H9 (cell line): ENCODE measurements at regions not wholly inside any gene's neighbourhood (a gene's known extent, or its start where the extent isn't known, plus 50 kb on each side); places are given as distances from the start of the nearest gene placed in this dataset.

ENCODE experiments used
- DNase-seq: peaks from one replicate; pipeline ENCODE4 v3.0.0-alpha.2; 2017
- H2AFZ ChIP-seq: one replicate; pipeline ENCODE4 v1.6.1; 2013; ENCODE audit warnings: mild to moderate bottlenecking, low read length, control low read depth, moderate library complexity
- H2AK5ac ChIP-seq: 2 replicates; pipeline ENCODE4 v1.6.1; 2013; ENCODE audit warnings: low read length, control low read depth, mixed read lengths; ENCODE audit not compliant: insufficient read length
- H2BK120ac ChIP-seq: one replicate; pipeline ENCODE4 v1.6.1; 2013; ENCODE audit warnings: low read depth, mild to moderate bottlenecking, low read length, control low read depth, inconsistent platforms; ENCODE audit not compliant: poor library complexity, severe bottlenecking
- H2BK12ac ChIP-seq: 2 replicates; pipeline ENCODE4 v1.6.1; 2013; ENCODE audit warnings: low read length, control low read depth, mixed read lengths, low read depth; ENCODE audit not compliant: insufficient read length
- H2BK15ac ChIP-seq: 2 replicates; pipeline ENCODE4 v1.6.1; 2013; ENCODE audit warnings: low read depth, low read length, control low read depth
- H2BK20ac ChIP-seq: one replicate; pipeline ENCODE4 v1.6.1; 2013; ENCODE audit warnings: low read depth, mild to moderate bottlenecking, low read length, control low read depth, inconsistent platforms; ENCODE audit not compliant: poor library complexity, severe bottlenecking
- H2BK5ac ChIP-seq: 2 replicates; pipeline ENCODE4 v1.6.1; 2013; ENCODE audit warnings: low read length, control low read depth, mixed read lengths; ENCODE audit not compliant: insufficient read length
- H3K14ac ChIP-seq: 2 replicates; pipeline ENCODE4 v1.6.1; 2013; ENCODE audit warnings: low read length, control low read depth; ENCODE audit not compliant: insufficient read depth
- H3K18ac ChIP-seq: 2 replicates; pipeline ENCODE4 v1.6.1; 2013; ENCODE audit warnings: low read depth, mild to moderate bottlenecking, mixed read lengths, low read length, control low read depth; ENCODE audit not compliant: insufficient read length
- H3K23ac ChIP-seq: 2 replicates; pipeline ENCODE4 v1.6.1; 2013; ENCODE audit warnings: low read length, control low read depth, mixed read lengths, low read depth; ENCODE audit not compliant: insufficient read length
- H3K23me2 ChIP-seq: 2 replicates; pipeline ENCODE4 v1.6.1; 2013; ENCODE audit warnings: low read depth, mild to moderate bottlenecking, mixed read lengths, low read length, control low read depth; ENCODE audit not compliant: insufficient read length, poor library complexity, severe bottlenecking
- H3K27ac ChIP-seq: 2 replicates; pipeline ENCODE4 v1.5.1; 2013; ENCODE audit warnings: low read length, control low read depth, mixed read lengths, low read depth; ENCODE audit not compliant: insufficient read length
- H3K27me3 ChIP-seq: 2 replicates; pipeline ENCODE4 v1.6.1; 2013; ENCODE audit warnings: low read length, control low read depth, inconsistent platforms; ENCODE audit not compliant: insufficient read depth
- H3K4ac ChIP-seq: 2 replicates; pipeline ENCODE4 v1.6.1; 2013; ENCODE audit warnings: low read depth, mild to moderate bottlenecking, control low read depth, inconsistent platforms, low read length, moderate library complexity
- H3K4me1 ChIP-seq: 2 replicates; pipeline ENCODE4 v1.6.1; 2013; ENCODE audit warnings: low read length, control low read depth, inconsistent platforms; ENCODE audit not compliant: insufficient read depth
- H3K4me2 ChIP-seq: 2 replicates; pipeline ENCODE4 v1.6.1; 2013; ENCODE audit warnings: low read length, control low read depth, mixed read lengths; ENCODE audit not compliant: insufficient read length, insufficient read depth
- H3K56ac ChIP-seq: 2 replicates; pipeline ENCODE4 v1.6.1; 2013; ENCODE audit warnings: low read depth, mild to moderate bottlenecking, mixed read lengths, low read length, control low read depth; ENCODE audit not compliant: insufficient read length
- H3K79me1 ChIP-seq: 2 replicates; pipeline ENCODE4 v1.6.1; 2013; ENCODE audit warnings: low read depth, mild to moderate bottlenecking, moderate library complexity, low read length, control low read depth, inconsistent platforms; ENCODE audit not compliant: insufficient read depth, poor library complexity, severe bottlenecking
- H3K79me2 ChIP-seq: 2 replicates; pipeline ENCODE4 v1.6.1; 2013; ENCODE audit warnings: low read length, control low read depth, inconsistent platforms; ENCODE audit not compliant: insufficient read depth
- H3K9ac ChIP-seq: 2 replicates; pipeline ENCODE4 v1.6.1; 2013; ENCODE audit warnings: low read length, control low read depth, mixed read lengths; ENCODE audit not compliant: insufficient read length; ENCODE audit errors: extremely low read depth
- H3K9me3 ChIP-seq: one replicate; pipeline ENCODE4 v1.6.1; 2013; ENCODE audit warnings: low read depth, low read length, inconsistent platforms; ENCODE audit not compliant: control insufficient read depth
- H3T11ph ChIP-seq: one replicate; pipeline ENCODE4 v1.6.1; 2013; ENCODE audit warnings: mild to moderate bottlenecking, low read length, control low read depth, inconsistent platforms
- H4K20me1 ChIP-seq: one replicate; pipeline ENCODE4 v1.6.1; 2013; ENCODE audit not compliant: control insufficient read depth, insufficient read length, insufficient read depth
- H4K5ac ChIP-seq: 2 replicates; pipeline ENCODE4 v1.6.1; 2013; ENCODE audit warnings: low read depth, mild to moderate bottlenecking, mixed read lengths, low read length, control low read depth; ENCODE audit not compliant: insufficient read length
- H4K8ac ChIP-seq: replicated peaks from 2 replicates; pipeline ENCODE4 v1.6.1; 2013; ENCODE audit warnings: low read length, control low read depth, mixed read lengths, low read depth; ENCODE audit not compliant: insufficient read length
- H4K91ac ChIP-seq: 2 replicates; pipeline ENCODE4 v1.6.1; 2013; ENCODE audit warnings: low read depth, mild to moderate bottlenecking, moderate library complexity, mixed read lengths, low read length, control low read depth; ENCODE audit not compliant: insufficient read length
- H3K27ac Mint-ChIP-seq, 3 experiments: 2 replicates in 2 of 3; 3 replicates in 1 of 3; pipeline ENCODE4 v1.8.0; 2020 to 2021; ENCODE audit warnings: mixed read lengths in 3 of 3, mild to moderate bottlenecking in 1 of 3, moderate library complexity in 1 of 3
- H3K27me3 Mint-ChIP-seq: 2 replicates; pipeline ENCODE4 v1.8.0; 2021; ENCODE audit warnings: low read depth, mild to moderate bottlenecking, moderate library complexity, mixed read lengths
- H3K36me3 Mint-ChIP-seq, 3 experiments: 2 replicates in 2 of 3; 3 replicates in 1 of 3; pipeline ENCODE4 v1.8.0; 2020 to 2021; ENCODE audit warnings: low read depth in 3 of 3, mixed read lengths in 3 of 3; ENCODE audit not compliant: insufficient read depth in 1 of 3
- H3K4me1 Mint-ChIP-seq, 2 experiments: 2 replicates each; pipeline ENCODE4 v1.8.0; 2020; ENCODE audit warnings: mixed read lengths in 2 of 2
- H3K4me3 Mint-ChIP-seq, 2 experiments: 2 replicates in 1 of 2; 3 replicates in 1 of 2; pipeline ENCODE4 v1.8.0; 2020 to 2021; ENCODE audit warnings: mild to moderate bottlenecking in 2 of 2, mixed read lengths in 2 of 2, moderate library complexity in 1 of 2
- H3K9me3 Mint-ChIP-seq, 2 experiments: 2 replicates in 1 of 2; 3 replicates in 1 of 2; pipeline ENCODE4 v1.8.0; 2020; ENCODE audit warnings: mild to moderate bottlenecking in 2 of 2, mixed read lengths in 2 of 2, moderate library complexity in 1 of 2
- WGBS: extraction: QIAGEN DNeasy Blood & Tissue Kit; methylation state at CpG from one replicate; pipeline ENCODE4 v1.1.7; 2013; ENCODE audit warnings: missing lambda C conversion rate, low lambda C conversion rate, mixed read lengths; ENCODE audit not compliant: insufficient read length; ENCODE audit errors: extremely low coverage; 5-methylcytosine and 5-hydroxymethylcytosine counted together
- TF ChIP-seq, protein P1 (sequence below): fragments of 200-600 bp; sonication (generic); conservative IDR thresholded peaks from 3 replicates; pipeline ENCODE4 v1.8.0; 2021; ENCODE audit warnings: antibody characterized with exemption, mild to moderate bottlenecking

DNA sequence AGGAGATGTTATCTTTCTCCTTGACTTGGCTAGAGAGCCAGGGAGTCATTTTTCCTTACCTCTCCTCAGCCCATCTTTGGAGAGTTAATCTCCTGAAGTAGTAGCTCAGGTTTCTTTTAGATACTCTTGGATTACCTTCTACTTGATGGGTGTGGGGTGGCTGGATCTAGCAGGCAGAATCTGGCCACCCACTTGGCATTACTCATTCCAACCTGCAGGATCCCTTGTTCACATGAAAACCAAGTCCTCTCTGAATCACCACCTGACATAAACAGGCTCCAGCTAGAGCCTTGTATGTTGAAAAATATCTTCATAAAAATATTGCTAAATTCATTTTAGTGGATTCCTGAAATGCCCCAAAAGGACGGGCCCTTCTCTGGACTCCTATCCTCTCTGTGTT is 250.6 kb upstream of the PLET1 start:
- Histone ChIP-seq H2BK15ac (no peak overlapping the region), H3K23ac (no peak overlapping the region), H3T11ph (no peak overlapping the region), H2BK20ac (no peak overlapping the region), H4K8ac (no peak overlapping the region), H2BK5ac (no peak overlapping the region), H4K5ac (no peak overlapping the region), H3K4me1 (no peaks in the 10 kb centered on the region), H3K27me3 (no peaks in the 10 kb centered on the region), H3K14ac (no peak overlapping the region), H3K18ac (no peak overlapping the region), H2BK120ac (no peak overlapping the region), H3K9me3 (no peaks in the 10 kb centered on the region), H3K9ac (no peak overlapping the region), H4K91ac (no peak overlapping the region), H3K4ac (no peak overlapping the region), H3K23me2 (no peaks in the 10 kb centered on the region), H4K20me1 (no peaks in the 10 kb centered on the region), H3K79me2 (no peaks in the 10 kb centered on the region), H2AFZ (no peak overlapping the region), H3K4me2 (no peak overlapping the region), H3K56ac (no peak overlapping the region), H2BK12ac (no peak overlapping the region), H3K27ac (no peak overlapping the region), H3K79me1 (no peaks in the 10 kb centered on the region), H2AK5ac (no peak overlapping the region)
- H3K36me3 Mint-ChIP-seq, result no peaks in the 10 kb centered on the region
- H3K27ac Mint-ChIP-seq, result no peak overlapping the region
- no peaks in the 10 kb centered on the region for H3K9me3 Mint-ChIP-seq
- DNase-seq, result no peak
- H3K4me1 Mint-ChIP-seq, result peaks cover 0 to 10% of the 10 kb centered on the region in 2 experiments; a peak in 2 of 4 replicates
- no CpG with 5 or more reads among the region's 1 CpG for WGBS
- H3K27me3 Mint-ChIP-seq, result peaks cover 2% of the 10 kb centered on the region; the same call in 1 of the 2 replicates
- TF ChIP-seq, protein P1, sequence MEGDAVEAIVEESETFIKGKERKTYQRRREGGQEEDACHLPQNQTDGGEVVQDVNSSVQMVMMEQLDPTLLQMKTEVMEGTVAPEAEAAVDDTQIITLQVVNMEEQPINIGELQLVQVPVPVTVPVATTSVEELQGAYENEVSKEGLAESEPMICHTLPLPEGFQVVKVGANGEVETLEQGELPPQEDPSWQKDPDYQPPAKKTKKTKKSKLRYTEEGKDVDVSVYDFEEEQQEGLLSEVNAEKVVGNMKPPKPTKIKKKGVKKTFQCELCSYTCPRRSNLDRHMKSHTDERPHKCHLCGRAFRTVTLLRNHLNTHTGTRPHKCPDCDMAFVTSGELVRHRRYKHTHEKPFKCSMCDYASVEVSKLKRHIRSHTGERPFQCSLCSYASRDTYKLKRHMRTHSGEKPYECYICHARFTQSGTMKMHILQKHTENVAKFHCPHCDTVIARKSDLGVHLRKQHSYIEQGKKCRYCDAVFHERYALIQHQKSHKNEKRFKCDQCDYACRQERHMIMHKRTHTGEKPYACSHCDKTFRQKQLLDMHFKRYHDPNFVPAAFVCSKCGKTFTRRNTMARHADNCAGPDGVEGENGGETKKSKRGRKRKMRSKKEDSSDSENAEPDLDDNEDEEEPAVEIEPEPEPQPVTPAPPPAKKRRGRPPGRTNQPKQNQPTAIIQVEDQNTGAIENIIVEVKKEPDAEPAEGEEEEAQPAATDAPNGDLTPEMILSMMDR, result no peak
- H3K4me3 Mint-ChIP-seq, result no peak overlapping the region
